Choroid plexus epithelial cell (primary cell): ENCODE measurements at regions not wholly inside any gene's neighbourhood (a gene's known extent, or its start where the extent isn't known, plus 50 kb on each side); places are given as distances from the start of the nearest gene placed in this dataset.

ENCODE experiments used
- DNase-seq: peaks from one replicate; pipeline ENCODE4 v3.0.0-alpha.2; 2010; ENCODE audit warnings: low read depth
- H3K4me3 ChIP-seq: 2 replicates; pipeline ENCODE4 v1.5.1; 2011; ENCODE audit warnings: low read depth, mild to moderate bottlenecking, control low read depth, low read length, moderate library complexity
- TF ChIP-seq, protein P1 (sequence below): conservative IDR thresholded peaks from 2 replicates; pipeline ENCODE4 v1.5.1; 2011; ENCODE audit warnings: low read depth, mild to moderate bottlenecking, control low read depth, inconsistent platforms, low read length, moderate library complexity

DNA sequence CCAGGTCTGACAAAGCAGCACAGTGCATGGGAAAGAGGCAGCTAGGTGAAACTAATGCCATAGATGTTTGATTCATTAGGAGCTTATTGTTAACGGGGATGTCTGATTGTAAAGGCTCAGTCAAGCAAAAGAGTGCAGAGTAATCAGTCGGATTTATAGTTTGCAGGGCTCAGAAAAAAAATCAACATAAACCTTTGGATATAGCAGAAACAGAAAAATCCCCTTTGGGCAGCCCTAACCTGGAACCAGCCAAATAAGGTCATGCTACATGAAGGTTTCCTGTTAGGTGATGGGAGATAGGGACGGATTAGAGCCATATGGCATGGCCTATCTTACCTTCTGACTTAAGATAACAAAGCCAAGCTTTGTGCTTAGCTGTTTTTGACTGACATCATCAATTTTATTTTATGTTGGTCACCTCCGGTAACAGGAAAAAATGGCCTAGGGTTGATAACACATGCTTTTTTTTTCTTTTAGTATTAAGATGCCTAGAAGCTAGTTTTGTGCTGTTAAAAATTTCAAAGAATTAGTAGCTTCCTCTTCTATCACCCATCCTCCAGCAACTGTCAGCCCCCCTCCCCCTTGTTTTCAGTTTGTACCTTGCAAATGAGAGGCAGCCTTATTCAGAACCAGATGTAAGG lies 60.7 kb upstream of the ZEB2 start:
- no peak for DNase-seq
- TF ChIP-seq, protein P1, sequence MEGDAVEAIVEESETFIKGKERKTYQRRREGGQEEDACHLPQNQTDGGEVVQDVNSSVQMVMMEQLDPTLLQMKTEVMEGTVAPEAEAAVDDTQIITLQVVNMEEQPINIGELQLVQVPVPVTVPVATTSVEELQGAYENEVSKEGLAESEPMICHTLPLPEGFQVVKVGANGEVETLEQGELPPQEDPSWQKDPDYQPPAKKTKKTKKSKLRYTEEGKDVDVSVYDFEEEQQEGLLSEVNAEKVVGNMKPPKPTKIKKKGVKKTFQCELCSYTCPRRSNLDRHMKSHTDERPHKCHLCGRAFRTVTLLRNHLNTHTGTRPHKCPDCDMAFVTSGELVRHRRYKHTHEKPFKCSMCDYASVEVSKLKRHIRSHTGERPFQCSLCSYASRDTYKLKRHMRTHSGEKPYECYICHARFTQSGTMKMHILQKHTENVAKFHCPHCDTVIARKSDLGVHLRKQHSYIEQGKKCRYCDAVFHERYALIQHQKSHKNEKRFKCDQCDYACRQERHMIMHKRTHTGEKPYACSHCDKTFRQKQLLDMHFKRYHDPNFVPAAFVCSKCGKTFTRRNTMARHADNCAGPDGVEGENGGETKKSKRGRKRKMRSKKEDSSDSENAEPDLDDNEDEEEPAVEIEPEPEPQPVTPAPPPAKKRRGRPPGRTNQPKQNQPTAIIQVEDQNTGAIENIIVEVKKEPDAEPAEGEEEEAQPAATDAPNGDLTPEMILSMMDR = no peak
- no peak overlapping the region for H3K4me3 ChIP-seq

DNA sequence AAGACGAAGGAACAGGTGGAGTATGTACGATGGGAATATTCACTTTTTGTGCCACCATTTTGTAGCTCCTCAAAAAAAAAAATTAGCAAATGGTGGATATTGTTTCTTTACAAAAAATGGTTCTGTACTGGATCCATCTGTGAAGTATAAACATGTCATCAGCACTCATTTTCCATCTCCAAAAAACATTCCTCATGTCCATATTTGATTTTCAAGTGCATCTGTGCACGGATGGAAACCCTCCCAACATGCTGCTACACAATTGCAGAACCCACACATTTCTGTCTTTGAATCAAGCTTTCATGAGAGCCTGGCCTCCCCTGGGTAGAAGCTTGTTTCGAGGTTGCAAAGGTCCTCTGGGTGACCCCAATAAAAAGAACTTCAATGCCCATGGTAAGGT lies 59.6 kb upstream of the ZEB2 start:
- TF ChIP-seq, protein P1 = no peak
- no peak for DNase-seq
- H3K4me3 ChIP-seq = no peak overlapping the region

DNA sequence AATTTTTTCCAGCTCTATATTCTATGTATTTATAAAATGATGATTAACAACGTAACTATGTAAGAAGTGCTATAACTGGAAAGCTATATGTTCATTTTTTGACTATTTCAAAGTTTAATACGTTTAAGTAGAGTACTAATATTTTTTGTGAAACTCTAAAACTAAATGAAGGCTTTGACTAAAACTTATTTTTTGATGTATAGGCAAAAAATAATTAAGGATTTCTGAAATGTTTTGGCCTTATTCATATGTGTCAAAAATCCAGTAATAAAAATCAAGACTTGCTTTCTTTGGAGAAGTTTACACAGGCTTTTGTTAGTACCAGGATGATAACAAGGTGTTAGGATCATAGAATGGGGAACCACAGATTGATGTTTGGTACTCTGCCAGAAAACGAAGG lies 58.2 kb upstream of the ZEB2 start:
- no peak for DNase-seq
- TF ChIP-seq, protein P1 = no peak
- no peak overlapping the region for H3K4me3 ChIP-seq

DNA sequence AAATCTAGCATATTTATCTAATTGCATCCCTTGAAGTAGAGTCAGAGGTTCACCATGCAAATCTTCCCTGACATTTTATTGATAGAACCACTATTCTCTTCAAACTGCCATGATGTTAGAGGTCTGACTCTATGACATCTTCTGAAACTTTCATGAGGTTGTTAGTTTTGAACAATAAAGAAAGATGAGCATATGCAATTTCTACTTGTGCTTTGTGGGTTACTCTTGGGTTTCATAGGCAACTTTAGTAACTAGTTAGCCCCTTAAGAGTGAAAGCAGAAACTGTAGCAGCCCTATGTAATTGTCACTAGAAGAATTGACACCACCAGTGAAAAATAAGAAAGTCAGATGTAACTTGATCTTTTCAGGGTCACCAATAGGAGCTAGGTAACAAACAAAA lies 53.1 kb upstream of the ZEB2 start:
- DNase-seq = no peak
- no peak overlapping the region for H3K4me3 ChIP-seq
- TF ChIP-seq, protein P1 = no peak

DNA sequence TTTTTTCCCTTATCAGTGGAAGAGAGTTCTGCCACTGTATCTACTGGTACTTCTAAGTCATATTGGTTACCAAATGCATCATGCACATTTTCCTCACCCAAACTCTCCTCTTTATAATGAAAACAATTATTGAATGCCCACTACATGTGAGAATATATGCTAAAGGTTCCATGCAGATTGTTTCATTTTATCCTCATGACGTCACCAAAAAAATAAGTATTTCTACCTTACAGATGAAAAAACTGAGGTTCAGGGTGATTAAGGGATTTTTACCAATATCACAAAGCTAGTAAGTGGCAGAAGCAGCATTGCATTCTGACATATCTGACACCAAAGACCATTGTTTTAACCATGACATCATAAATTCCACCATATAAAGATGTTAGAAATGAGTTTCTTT lies 51.9 kb upstream of the ZEB2 start:
- H3K4me3 ChIP-seq = no peak overlapping the region
- no peak for DNase-seq
- TF ChIP-seq, protein P1 = no peak

DNA sequence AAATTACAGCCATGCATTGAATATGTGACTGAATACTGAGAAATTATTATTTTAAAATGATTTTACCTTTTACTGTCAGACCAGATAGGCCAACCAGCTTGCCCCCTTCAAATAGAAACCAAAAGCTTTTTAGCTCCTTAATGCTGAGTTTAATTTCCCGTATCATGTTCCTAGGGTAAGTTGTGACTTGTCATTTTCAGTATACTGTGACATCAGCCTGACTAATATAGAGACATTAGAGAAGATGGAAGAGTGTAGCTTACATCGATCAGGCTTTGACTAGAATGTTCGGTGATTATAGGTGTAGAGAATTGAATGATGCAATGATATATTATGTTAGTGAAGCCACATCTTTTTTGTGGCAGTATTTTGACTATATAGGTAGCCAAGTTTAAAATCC lies 50.6 kb upstream of the ZEB2 start:
- DNase-seq = no peak
- TF ChIP-seq, protein P1 = no peak
- H3K4me3 ChIP-seq = no peak overlapping the region
